Endodermal cell (in vitro differentiated cells): ENCODE measurements at regions not wholly inside any gene's neighbourhood (a gene's known extent, or its start where the extent isn't known, plus 50 kb on each side); places are given as distances from the start of the nearest gene placed in this dataset.

ENCODE experiments used
- DNase-seq: peaks from one replicate; pipeline ENCODE4 v3.0.0-alpha.2; 2017
- H3K27ac ChIP-seq: 2 replicates; pipeline ENCODE4 v1.5.1; 2013; ENCODE audit warnings: mild to moderate bottlenecking, low read depth, low read length, moderate library complexity
- H3K27me3 ChIP-seq: 2 replicates; pipeline ENCODE4 v1.6.1; 2013; ENCODE audit warnings: mild to moderate bottlenecking, low read length, moderate library complexity; ENCODE audit not compliant: insufficient read depth, control insufficient read depth, poor library complexity, severe bottlenecking
- H3K36me3 ChIP-seq: 2 replicates; pipeline ENCODE4 v1.7.0; 2013; ENCODE audit warnings: mild to moderate bottlenecking, low read length, moderate library complexity; ENCODE audit not compliant: control insufficient read depth, insufficient read depth
- H3K4me1 ChIP-seq: one replicate; pipeline ENCODE4 v1.7.0; 2013; ENCODE audit warnings: low read length; ENCODE audit not compliant: control insufficient read depth, insufficient read depth
- H3K4me3 ChIP-seq: 2 replicates; pipeline ENCODE4 v1.5.1; 2013; ENCODE audit warnings: mild to moderate bottlenecking, low read length, moderate library complexity
- H3K9ac ChIP-seq: 2 replicates; pipeline ENCODE4 v1.6.1; 2013; ENCODE audit warnings: mild to moderate bottlenecking, low read length, moderate library complexity; ENCODE audit not compliant: poor library complexity, severe bottlenecking; ENCODE audit errors: extremely low read depth
- H3K9me3 ChIP-seq: 2 replicates; pipeline ENCODE4 v1.6.1; 2013; ENCODE audit warnings: mild to moderate bottlenecking, low read length, moderate library complexity; ENCODE audit not compliant: control insufficient read depth
- H3K27ac Mint-ChIP-seq: 2 replicates; pipeline ENCODE4 v1.8.0; 2020; ENCODE audit warnings: mixed read lengths
- H3K27me3 Mint-ChIP-seq: 2 replicates; pipeline ENCODE4 v1.8.0; 2021; ENCODE audit warnings: mild to moderate bottlenecking, mixed read lengths; ENCODE audit not compliant: insufficient read depth
- H3K36me3 Mint-ChIP-seq: 2 replicates; pipeline ENCODE4 v1.8.0; 2020; ENCODE audit warnings: low read depth, mixed read lengths
- H3K4me1 Mint-ChIP-seq: 2 replicates; pipeline ENCODE4 v1.8.0; 2020; ENCODE audit warnings: mixed read lengths
- H3K4me3 Mint-ChIP-seq: 2 replicates; pipeline ENCODE4 v1.8.0; 2020; ENCODE audit warnings: mild to moderate bottlenecking, moderate library complexity, mixed read lengths
- H3K9me3 Mint-ChIP-seq: 2 replicates; pipeline ENCODE4 v1.8.0; 2020; ENCODE audit warnings: mild to moderate bottlenecking, mixed read lengths
- WGBS, 2 experiments: methylation state at CpG; one replicate each; pipeline versions ENCODE4 v1.1.5 to v1.1.7; 2013; ENCODE audit warnings: missing lambda C conversion rate in 2 of 2, mixed read lengths in 1 of 2; ENCODE audit not compliant: insufficient coverage in 1 of 2, insufficient read length in 1 of 2; 5-methylcytosine and 5-hydroxymethylcytosine counted together
- TF ChIP-seq, protein P1 (sequence below): fragments of 200-600 bp; sonication (generic); conservative IDR thresholded peaks from 2 replicates; pipeline ENCODE4 v1.5.0; 2021; ENCODE audit warnings: antibody characterized with exemption, mild to moderate bottlenecking

DNA sequence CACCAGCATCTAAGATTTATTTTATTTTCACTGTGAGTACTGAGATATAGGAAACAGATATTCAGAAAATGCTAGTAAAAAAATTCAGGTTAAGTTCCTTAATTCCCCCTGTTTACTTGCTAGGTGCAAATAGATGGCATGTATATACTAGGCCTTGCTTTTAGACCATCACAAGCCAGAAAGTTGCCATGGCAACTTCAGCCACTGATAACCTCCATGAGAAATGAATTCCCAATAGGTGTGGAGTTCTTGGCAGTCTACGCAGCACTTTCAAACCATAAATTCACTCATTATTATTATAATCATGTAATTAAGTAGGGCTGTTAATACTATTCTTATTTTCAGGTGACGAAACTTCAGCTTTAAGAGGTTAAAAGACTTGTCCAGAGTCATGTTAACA is 251.6 kb upstream of the TFAP2D start:
- Mint-ChIP-seq H3K9me3 (no peaks in the 10 kb centered on the region), H3K27me3 (no peaks in the 10 kb centered on the region), H3K4me1 (peaks cover 4% of the 10 kb centered on the region), H3K36me3 (no peaks in the 10 kb centered on the region), H3K4me3 (no peak overlapping the region), H3K27ac (no peak overlapping the region)
- TF ChIP-seq, protein P1, sequence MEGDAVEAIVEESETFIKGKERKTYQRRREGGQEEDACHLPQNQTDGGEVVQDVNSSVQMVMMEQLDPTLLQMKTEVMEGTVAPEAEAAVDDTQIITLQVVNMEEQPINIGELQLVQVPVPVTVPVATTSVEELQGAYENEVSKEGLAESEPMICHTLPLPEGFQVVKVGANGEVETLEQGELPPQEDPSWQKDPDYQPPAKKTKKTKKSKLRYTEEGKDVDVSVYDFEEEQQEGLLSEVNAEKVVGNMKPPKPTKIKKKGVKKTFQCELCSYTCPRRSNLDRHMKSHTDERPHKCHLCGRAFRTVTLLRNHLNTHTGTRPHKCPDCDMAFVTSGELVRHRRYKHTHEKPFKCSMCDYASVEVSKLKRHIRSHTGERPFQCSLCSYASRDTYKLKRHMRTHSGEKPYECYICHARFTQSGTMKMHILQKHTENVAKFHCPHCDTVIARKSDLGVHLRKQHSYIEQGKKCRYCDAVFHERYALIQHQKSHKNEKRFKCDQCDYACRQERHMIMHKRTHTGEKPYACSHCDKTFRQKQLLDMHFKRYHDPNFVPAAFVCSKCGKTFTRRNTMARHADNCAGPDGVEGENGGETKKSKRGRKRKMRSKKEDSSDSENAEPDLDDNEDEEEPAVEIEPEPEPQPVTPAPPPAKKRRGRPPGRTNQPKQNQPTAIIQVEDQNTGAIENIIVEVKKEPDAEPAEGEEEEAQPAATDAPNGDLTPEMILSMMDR = no peak
- no peaks in the 10 kb centered on the region for H3K9me3 ChIP-seq
- no peak for DNase-seq
- H3K9ac ChIP-seq = no peak overlapping the region
- H3K36me3 ChIP-seq = no peaks in the 10 kb centered on the region
- no peaks in the 10 kb centered on the region for H3K4me1 ChIP-seq
- no peak overlapping the region for H3K4me3 ChIP-seq
- WGBS, 2 experiments = 83% methylated on average over 1 of the region's 2 CpGs; no CpG with 5 or more reads in 1 of the 2 experiments
- no peak overlapping the region for H3K27ac ChIP-seq
- no peaks in the 10 kb centered on the region for H3K27me3 ChIP-seq

- DNase-seq = no peak
- no peak overlapping the region for H3K9ac ChIP-seq
- Mint-ChIP-seq H3K4me1 (no peaks in the 10 kb centered on the region), H3K36me3 (no peaks in the 10 kb centered on the region), H3K27me3 (no peaks in the 10 kb centered on the region), H3K4me3 (no peak overlapping the region), H3K27ac (no peak overlapping the region), H3K9me3 (no peaks in the 10 kb centered on the region)
- WGBS, 2 experiments = 93 to 100% methylated on average over 1 to 4 of the region's 4 CpGs
- H3K27me3 ChIP-seq = no peaks in the 10 kb centered on the region
- no peak overlapping the region for H3K27ac ChIP-seq
- no peaks in the 10 kb centered on the region for H3K4me1 ChIP-seq
- no peak overlapping the region for H3K4me3 ChIP-seq
- TF ChIP-seq, protein P1 = no peak
- no peaks in the 10 kb centered on the region for H3K36me3 ChIP-seq
- H3K9me3 ChIP-seq = no peaks in the 10 kb centered on the region
These were observed 249.4 kb upstream of the TFAP2D start for GRCh38 chr6:50463931-50464330.

DNA sequence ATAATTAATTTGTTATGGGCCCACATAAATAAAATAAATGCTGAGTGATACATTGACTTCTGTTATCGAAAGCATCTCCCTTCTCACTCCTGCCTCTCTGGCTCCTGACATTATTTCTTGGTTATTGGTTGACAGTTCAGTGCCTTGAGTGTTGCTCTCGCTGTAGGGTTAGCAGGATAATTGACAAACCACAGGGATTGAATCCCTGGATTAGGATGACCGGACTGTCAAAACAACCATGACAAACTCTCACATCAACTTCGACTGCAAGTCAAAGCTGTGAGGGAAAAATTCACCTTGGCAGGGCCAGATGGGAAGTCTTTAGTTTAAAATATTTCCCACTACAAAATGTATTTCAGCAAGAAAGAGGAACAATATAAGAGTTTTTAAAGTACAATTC is 245.4 kb upstream of the TFAP2D start:
- 86% methylated on average over 4 of the region's 4 CpGs; no CpG with 5 or more reads in 1 of the 2 experiments for WGBS, 2 experiments

More for the DNA sequence above, 245.4 kb upstream of the TFAP2D start:
- Mint-ChIP-seq H3K27ac (no peak overlapping the region), H3K4me1 (no peaks in the 10 kb centered on the region), H3K36me3 (no peaks in the 10 kb centered on the region), H3K4me3 (no peak overlapping the region), H3K27me3 (no peaks in the 10 kb centered on the region), H3K9me3 (no peaks in the 10 kb centered on the region)
- no peak overlapping the region for H3K27ac ChIP-seq
- no peaks in the 10 kb centered on the region for H3K27me3 ChIP-seq
- DNase-seq = no peak
- no peaks in the 10 kb centered on the region for H3K36me3 ChIP-seq
- H3K9ac ChIP-seq = no peak overlapping the region
- H3K4me3 ChIP-seq = no peak overlapping the region
- no peaks in the 10 kb centered on the region for H3K9me3 ChIP-seq
- TF ChIP-seq, protein P1 = no peak
- H3K4me1 ChIP-seq = no peaks in the 10 kb centered on the region
